Endothelial cell of umbilical vein (primary cell): ENCODE measurements at regions not wholly inside any gene's neighbourhood (a gene's known extent, or its start where the extent isn't known, plus 50 kb on each side); places are given as distances from the start of the nearest gene placed in this dataset.

Experiments
- CTCF ChIP-seq, 2 donors: IDR thresholded peaks; 1 replicate in 1 of 2; 2 replicates in 1 of 2; pipeline ENCODE4 v1.5.1; 2011; ENCODE audit warnings: low read length in 2 of 2, mild to moderate bottlenecking in 2 of 2, moderate library complexity in 2 of 2, control low read depth in 1 of 2, inconsistent platforms in 1 of 2, low read depth in 1 of 2; ENCODE audit not compliant: insufficient read depth in 1 of 2; ENCODE audit errors: extremely low read depth in 1 of 2
- JUN ChIP-seq: IDR thresholded peaks from 2 replicates; pipeline ENCODE4 v1.6.1; 2011; ENCODE audit warnings: borderline replicate concordance, low read depth; ENCODE audit not compliant: insufficient read length, insufficient read depth
- MYC ChIP-seq: IDR thresholded peaks from one replicate; pipeline ENCODE4 v1.6.1; 2011; ENCODE audit warnings: mild to moderate bottlenecking, low read depth, low read length
- POLR2A ChIP-seq: IDR thresholded peaks from 2 replicates; pipeline ENCODE4 v1.6.1; 2012; ENCODE audit warnings: low read depth, mild to moderate bottlenecking, control low read depth, low read length

GRCh38 chr6:168735268-168735949 is 294.4 kb downstream of the SMOC2 start:
- TF ChIP-seq CTCF (IDR thresholded peaks at IDR 0.05; ENCODE audit: extremely low read depth in 1 of 2, insufficient read depth in 1 of 2, low read depth in 1 of 2, low read length in 2 of 2): no peak
- TF ChIP-seq JUN: no peak
- no peak for TF ChIP-seq MYC
- no peak for TF ChIP-seq POLR2A
